IMR-90 (cell line): ENCODE measurements at regions not wholly inside any gene's neighbourhood (a gene's known extent, or its start where the extent isn't known, plus 50 kb on each side); places are given as distances from the start of the nearest gene placed in this dataset.

Experiments
- ATAC-seq: fragments of 200-7000 bp; cut with Tn5 transposase; 2 replicates; pipeline ENCODE4 v1.9.1; 2020; ENCODE audit warnings: low read depth, mild to moderate bottlenecking, moderate library complexity
- BruUV-seq: library from RNA; stranded (reverse); fragments of 400-500 nt; replicated peaks from 2 replicates; lab custom pipeline; 2021; lab: Mats Ljungman, UMichigan
- CTCF ChIA-PET: fragments of 300-600 bp; formaldehyde crosslinking; extraction: SDS; loops from one replicate; lab custom pipeline; 2021; ENCODE audit warnings: antibody characterized with exemption; lab: Yijun Ruan, JAX
- POLR2A ChIA-PET: fragments of 300-600 bp; sonication (Branson Sonifier 250); formaldehyde crosslinking; loops from one replicate; lab custom pipeline; 2022; ENCODE audit warnings: antibody characterized with exemption; ENCODE audit not compliant: unreplicated experiment; lab: Charles Lee
- DNase-seq: peaks from one replicate; pipeline ENCODE4 v3.0.0; 2013
- H2AFZ ChIP-seq: replicated peaks from 2 replicates; pipeline ENCODE3; 2013; ENCODE audit warnings: low read length, mild to moderate bottlenecking; ENCODE audit not compliant: poor library complexity
- H2AK5ac ChIP-seq: 2 replicates; pipeline ENCODE4 v1.6.1; 2013; ENCODE audit warnings: low read depth, low read length, inconsistent platforms
- H2AK9ac ChIP-seq: replicated peaks from 2 replicates; pipeline ENCODE3; 2013; ENCODE audit warnings: mild to moderate bottlenecking, low read depth, low read length, moderate library complexity; ENCODE audit not compliant: poor library complexity
- H2BK120ac ChIP-seq: 2 replicates; pipeline ENCODE4 v1.6.1; 2013; ENCODE audit warnings: low read depth, low read length, inconsistent platforms
- H2BK15ac ChIP-seq: 3 replicates; pipeline ENCODE4 v1.6.1; 2013; ENCODE audit warnings: low read depth, low read length, inconsistent platforms
- H2BK20ac ChIP-seq: 2 replicates; pipeline ENCODE4 v1.6.1; 2013; ENCODE audit warnings: low read depth, mild to moderate bottlenecking, inconsistent platforms, low read length, moderate library complexity
- H2BK5ac ChIP-seq: 2 replicates; pipeline ENCODE4 v1.6.1; 2013; ENCODE audit warnings: mild to moderate bottlenecking, low read depth, low read length, inconsistent platforms; ENCODE audit not compliant: poor library complexity, severe bottlenecking
- H3K14ac ChIP-seq: replicated peaks from 2 replicates; pipeline ENCODE4 v1.6.1; 2013; ENCODE audit warnings: low read depth, low read length, inconsistent platforms
- H3K18ac ChIP-seq: 2 replicates; pipeline ENCODE4 v1.6.1; 2013; ENCODE audit warnings: low read depth, low read length, control low read depth
- H3K23ac ChIP-seq: 2 replicates; pipeline ENCODE4 v1.6.1; 2013; ENCODE audit warnings: low read depth, low read length, inconsistent platforms
- H3K27ac ChIP-seq: 2 replicates; pipeline ENCODE4 v1.5.1; 2013; ENCODE audit warnings: mild to moderate bottlenecking, control low read depth, low read length; ENCODE audit not compliant: insufficient read depth
- H3K27me3 ChIP-seq: 2 replicates; pipeline ENCODE4 v1.6.1; 2013; ENCODE audit warnings: low read length; ENCODE audit not compliant: control insufficient read depth, insufficient read depth
- H3K36me3 ChIP-seq: 2 replicates; pipeline ENCODE4 v1.6.1; 2013; ENCODE audit warnings: low read length, mixed read lengths; ENCODE audit not compliant: control insufficient read depth, insufficient read depth
- H3K4ac ChIP-seq: 2 replicates; pipeline ENCODE4 v1.6.1; 2013; ENCODE audit warnings: low read depth, low read length, inconsistent platforms
- H3K4me1 ChIP-seq: 2 replicates; pipeline ENCODE4 v1.6.1; 2013; ENCODE audit warnings: low read length, mixed read lengths; ENCODE audit not compliant: control insufficient read depth, insufficient read depth
- H3K4me2 ChIP-seq: 2 replicates; pipeline ENCODE4 v1.6.1; 2013; ENCODE audit warnings: low read depth, mild to moderate bottlenecking, control low read depth, low read length, moderate library complexity
- H3K4me3 ChIP-seq: 2 replicates; pipeline ENCODE4 v1.5.1; 2013; ENCODE audit warnings: low read depth, mild to moderate bottlenecking, control low read depth, low read length, moderate library complexity; ENCODE audit not compliant: insufficient read depth
- H3K56ac ChIP-seq: 2 replicates; pipeline ENCODE4 v1.6.1; 2013; ENCODE audit warnings: low read length, inconsistent platforms; ENCODE audit not compliant: insufficient read depth; ENCODE audit errors: extremely low read depth
- H3K79me1 ChIP-seq, 2 experiments: 2 replicates each; pipeline ENCODE4 v1.6.1; 2013; ENCODE audit warnings: low read length in 2 of 2, inconsistent platforms in 1 of 2, low read depth in 1 of 2
- H3K9ac ChIP-seq: 2 replicates; pipeline ENCODE4 v1.6.1; 2013; ENCODE audit warnings: low read depth, low read length, control low read depth
- H3K9me1 ChIP-seq: 2 replicates; pipeline ENCODE4 v1.6.1; 2013; ENCODE audit warnings: low read length, inconsistent platforms; ENCODE audit not compliant: insufficient read depth
- H3K9me3 ChIP-seq: 2 replicates; pipeline ENCODE4 v1.6.1; 2013; ENCODE audit warnings: low read length; ENCODE audit not compliant: control insufficient read depth, insufficient read depth
- H4K20me1 ChIP-seq: 2 replicates; pipeline ENCODE4 v1.6.1; 2013; ENCODE audit warnings: low read length, inconsistent platforms; ENCODE audit not compliant: insufficient read depth
- H4K5ac ChIP-seq: 2 replicates; pipeline ENCODE4 v1.6.1; 2013; ENCODE audit warnings: mild to moderate bottlenecking, low read depth, low read length, control low read depth
- H4K8ac ChIP-seq, 2 experiments: 2 replicates each; pipeline ENCODE4 v1.6.1; 2013; ENCODE audit warnings: low read depth in 2 of 2, low read length in 2 of 2, control low read depth in 1 of 2, inconsistent platforms in 1 of 2
- H4K91ac ChIP-seq: 2 replicates; pipeline ENCODE4 v1.6.1; 2013; ENCODE audit warnings: low read depth, low read length, inconsistent platforms; ENCODE audit not compliant: insufficient read depth
- FOS ChIP-seq: fragments of 150-350 bp; IDR thresholded peaks from 2 replicates; pipeline ENCODE4 v1.6.1; 2016; ENCODE audit warnings: low read depth, low read length
- MAFK ChIP-seq: IDR thresholded peaks from 2 replicates; pipeline ENCODE4 v1.6.1; 2012; ENCODE audit warnings: low read depth, low read length, improper control_type of control experiment
- USF2 ChIP-seq: fragments of 150-350 bp; IDR thresholded peaks from 2 replicates; pipeline ENCODE4 v1.6.1; 2017; ENCODE audit warnings: mild to moderate bottlenecking, antibody characterized with exemption, low read length, low read depth
- WGBS, 2 experiments: methylation state at CpG; one replicate each; pipeline versions ENCODE4 v1.1.5 to v1.1.7; 2013; ENCODE audit warnings: missing lambda C conversion rate in 2 of 2; ENCODE audit not compliant: insufficient read length in 1 of 2; ENCODE audit errors: extremely low coverage in 2 of 2; 5-methylcytosine and 5-hydroxymethylcytosine counted together
- dilution Hi-C: fragments of 300-500 bp; cut with HindIII; formaldehyde crosslinking; loops from one replicate; pipeline ENCODE4 v1.14.3; 2018; ENCODE audit warnings: low sequenced_read_pairs; ENCODE audit not compliant: unreplicated experiment
- in situ Hi-C: fragments of 300-500 bp; cut with MboI; formaldehyde crosslinking; loops from 3 replicates; pipeline ENCODE4 v1.14.3; 2019; ENCODE audit warnings: low sequenced_read_pairs, inconsistent platforms, mixed read lengths
- intact Hi-C: fragments of 100-400 bp; cut with micrococcal nuclease; formaldehyde crosslinking; loops from 2 replicates; pipeline ENCODE4 v1.10.0; 2022

GRCh38 chr1:72693899-72694298, 411.6 kb upstream of the NEGR1 start:
- Histone ChIP-seq H4K5ac (no peak overlapping the region), H3K4ac (no peak overlapping the region), H3K27ac (no peak overlapping the region), H3K56ac (no peak overlapping the region), H4K8ac (no peak overlapping the region), H3K9me3 (peaks cover 5% of the 10 kb centered on the region), H2BK20ac (no peak overlapping the region), H3K14ac (no peak overlapping the region), H3K4me2 (no peak overlapping the region), H3K27me3 (no peaks in the 10 kb centered on the region), H3K23ac (no peak overlapping the region), H2AK9ac (no peak overlapping the region), H2BK5ac (no peak overlapping the region), H2BK15ac (no peak overlapping the region), H3K4me1 (no peaks in the 10 kb centered on the region), H2AFZ (no peak overlapping the region), H3K36me3 (no peaks in the 10 kb centered on the region), H3K9me1 (no peaks in the 10 kb centered on the region), H3K79me1 (no peaks in the 10 kb centered on the region), H3K9ac (no peak overlapping the region), H2BK120ac (no peak overlapping the region), H4K20me1 (no peaks in the 10 kb centered on the region), H4K91ac (no peak overlapping the region), H3K4me3 (no peak overlapping the region), H2AK5ac (no peak overlapping the region), H3K18ac (no peak overlapping the region)
- WGBS, 2 experiments, result no CpG with 5 or more reads among the region's 1 CpG
- BruUV-seq, result no TSS peak
- TF ChIP-seq MAFK (no peak), FOS (no peak), USF2 (no peak)
- DNase-seq (no peak), ATAC-seq (no peak)
- POLR2A ChIA-PET, result no interaction called here
- CTCF ChIA-PET, result no interaction called here
- in situ Hi-C loops, result no loop called here
- dilution Hi-C loops, result no loop called here
- intact Hi-C loops, result no loop called here
